ENCODE measurements at regions not wholly inside any gene's neighbourhood (a gene's known extent, or its start where the extent isn't known, plus 50 kb on each side); places are given as distances from the start of the nearest gene placed in this dataset.
"Not testable (repeated sequence)": the region's sequence is repeated elsewhere in the genome, so short reads cannot be mapped to it uniquely, and the experiment has no call there.

GRCh38 chr13:31522396-31522795, 216.9 kb upstream of the RXFP2 start:
- DNase-seq = no peak

DNA sequence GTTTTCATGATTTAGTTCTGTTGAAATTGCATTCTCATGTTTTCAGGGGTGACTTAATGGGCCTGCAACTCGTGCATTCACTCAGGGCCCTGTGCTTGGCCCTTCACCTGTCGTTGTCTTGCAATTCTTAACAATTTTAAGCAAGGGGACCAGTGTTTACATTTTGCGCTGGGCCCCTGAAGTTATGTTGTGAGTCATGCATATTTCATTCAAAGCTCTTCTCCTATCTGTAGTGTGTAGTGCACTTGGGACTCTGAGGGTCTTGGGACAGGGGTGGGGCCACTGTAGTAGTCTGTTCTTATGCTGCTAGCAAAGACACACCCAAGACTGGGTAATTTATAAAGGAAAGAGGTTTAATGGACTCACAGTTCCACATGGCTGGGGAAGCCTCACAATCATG, 211.2 kb upstream of the RXFP2 start:
- DNase-seq = no peak

DNA sequence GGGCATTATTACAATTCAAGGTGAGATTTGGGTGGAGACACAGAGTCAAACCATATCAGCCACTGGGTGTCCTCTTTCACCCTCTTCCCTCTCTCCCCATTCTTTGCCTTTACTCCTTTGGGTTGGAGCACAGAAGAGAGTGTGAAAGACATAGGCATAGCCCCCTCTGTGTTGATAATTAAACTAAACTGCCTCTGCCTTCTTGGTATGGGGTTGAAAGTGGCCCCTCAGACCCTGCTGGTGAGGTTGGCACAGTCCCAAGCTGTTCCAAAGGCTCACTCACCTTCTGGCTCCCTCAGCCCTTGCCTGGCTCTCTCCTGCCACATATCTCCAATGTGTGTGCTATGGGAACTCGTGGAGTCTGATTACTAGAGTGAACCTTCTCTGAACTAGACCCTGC, 210.6 kb upstream of the RXFP2 start:
- DNase-seq = no peak

- DNase-seq = no peak
These were observed 208.4 kb upstream of the RXFP2 start for GRCh38 chr13:31530922-31531321.

DNA sequence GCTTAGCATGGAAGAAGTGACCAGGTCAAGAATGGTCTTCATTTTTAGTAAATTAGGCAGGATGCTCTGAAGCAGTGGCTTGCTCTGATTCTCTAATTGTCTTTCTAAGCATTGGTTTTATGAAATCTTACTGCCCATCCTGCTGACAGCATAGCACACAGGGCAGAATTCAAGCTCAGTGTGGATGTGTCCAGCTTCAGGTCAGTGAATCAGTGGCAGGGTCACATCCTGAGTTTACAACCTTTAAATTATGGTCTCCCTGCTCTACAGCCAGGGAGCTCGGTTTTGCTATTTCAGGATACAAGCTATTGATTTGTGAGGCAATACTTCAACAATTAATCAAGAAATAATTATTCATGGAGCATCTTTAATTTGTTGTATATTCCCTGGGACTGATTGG, 202.3 kb upstream of the RXFP2 start:
- no peak for DNase-seq

DNA sequence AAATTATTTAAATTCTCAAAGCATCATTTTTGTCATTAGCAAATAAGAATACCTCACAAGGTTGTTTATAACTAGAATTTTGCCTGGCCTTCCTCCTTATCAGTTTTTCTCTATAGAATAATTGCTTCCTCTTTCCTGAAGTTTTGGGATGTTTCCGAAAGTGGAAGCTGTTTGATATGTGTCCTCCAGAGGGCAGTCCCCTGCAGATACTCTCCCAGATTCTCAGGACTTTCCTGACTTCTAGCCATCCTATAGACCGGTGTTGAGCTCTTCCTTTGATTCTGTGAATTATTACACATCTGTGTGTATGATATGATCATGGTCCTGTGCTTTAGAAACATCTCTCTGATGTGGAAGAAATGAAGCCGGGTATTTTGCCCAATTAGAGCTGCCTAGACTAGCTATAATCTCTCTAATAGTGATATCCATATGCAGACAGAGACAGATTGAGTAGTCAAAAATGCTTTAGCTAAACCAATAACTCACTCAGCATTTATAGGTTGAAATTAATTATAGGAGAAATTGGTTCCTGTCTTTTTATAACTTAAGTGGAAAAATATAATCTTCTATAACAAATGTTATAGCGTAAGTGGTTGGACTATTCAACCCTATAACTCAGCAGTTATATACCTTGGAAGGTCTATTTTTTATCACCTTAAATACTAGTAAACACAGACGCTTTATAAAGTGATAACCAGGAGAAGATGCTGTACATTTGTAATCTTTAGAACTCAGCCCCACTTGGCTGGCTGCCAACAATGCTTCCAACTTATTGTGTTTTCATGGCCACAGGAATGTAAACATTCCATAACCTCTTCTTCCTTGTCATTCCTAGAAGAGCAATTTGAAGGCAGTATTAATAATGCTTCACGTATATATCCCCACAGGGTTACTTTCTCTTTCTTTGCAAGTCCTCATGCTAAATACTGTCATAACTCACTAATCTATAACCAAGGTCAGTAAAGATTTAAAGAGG, 201.0 kb upstream of the RXFP2 start:
- DNase-seq = peak; percentile 84

DNA sequence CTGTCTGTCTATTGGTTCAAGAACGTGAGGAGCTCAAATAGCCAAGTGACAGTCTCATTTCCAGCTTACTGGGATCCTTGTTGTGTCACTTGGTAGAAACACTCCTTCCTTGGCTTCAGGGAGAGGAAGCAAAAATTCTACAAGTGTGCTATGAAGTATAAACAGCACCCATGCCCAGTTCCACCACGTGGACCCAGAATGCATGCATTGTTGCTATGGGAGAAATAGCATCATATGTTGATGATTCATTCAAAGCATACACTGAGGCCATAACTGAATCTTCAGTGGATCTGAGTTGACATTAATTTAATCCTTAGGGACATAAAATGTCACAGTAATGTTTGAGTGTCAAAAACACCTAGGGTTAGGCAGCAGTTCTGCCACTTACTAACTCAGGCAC, 199.0 kb upstream of the RXFP2 start:
- DNase-seq = no peak

GRCh38 chr13:31543190-31543589, 196.1 kb upstream of the RXFP2 start:
- no peak for DNase-seq

DNA sequence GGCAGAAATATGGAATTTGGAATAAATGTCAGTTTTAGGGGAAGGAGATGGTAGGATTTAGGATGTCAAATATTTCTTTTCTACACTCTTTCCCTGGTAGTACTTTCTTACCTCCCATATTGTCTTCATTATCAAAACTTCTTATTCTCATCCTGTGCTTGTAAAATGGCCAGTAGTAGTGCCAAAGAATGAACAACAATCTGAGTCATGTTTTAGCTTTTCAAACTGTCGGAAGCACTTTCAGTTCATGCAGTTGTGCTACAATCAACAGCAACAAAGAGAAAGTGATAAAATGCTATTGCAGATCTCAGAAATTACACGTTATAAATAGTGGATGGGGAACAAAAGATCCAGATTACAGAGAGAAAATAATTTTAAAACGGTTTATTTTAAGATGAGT, 193.7 kb upstream of the RXFP2 start:
- DNase-seq = peak; percentile 16

GRCh38 chr13:31556376-31556775, 182.9 kb upstream of the RXFP2 start:
- peak; percentile 80 for DNase-seq

GRCh38 chr13:31584221-31584620, 155.1 kb upstream of the RXFP2 start:
- not testable (repeated sequence) for DNase-seq

GRCh38 chr13:31587698-31588266, 151.5 kb upstream of the RXFP2 start:
- DNase-seq = peak; percentile 50

GRCh38 chr13:31588316-31588715, 151.0 kb upstream of the RXFP2 start:
- no peak for DNase-seq

GRCh38 chr13:31588893-31589292, 150.4 kb upstream of the RXFP2 start:
- DNase-seq = no peak

DNA sequence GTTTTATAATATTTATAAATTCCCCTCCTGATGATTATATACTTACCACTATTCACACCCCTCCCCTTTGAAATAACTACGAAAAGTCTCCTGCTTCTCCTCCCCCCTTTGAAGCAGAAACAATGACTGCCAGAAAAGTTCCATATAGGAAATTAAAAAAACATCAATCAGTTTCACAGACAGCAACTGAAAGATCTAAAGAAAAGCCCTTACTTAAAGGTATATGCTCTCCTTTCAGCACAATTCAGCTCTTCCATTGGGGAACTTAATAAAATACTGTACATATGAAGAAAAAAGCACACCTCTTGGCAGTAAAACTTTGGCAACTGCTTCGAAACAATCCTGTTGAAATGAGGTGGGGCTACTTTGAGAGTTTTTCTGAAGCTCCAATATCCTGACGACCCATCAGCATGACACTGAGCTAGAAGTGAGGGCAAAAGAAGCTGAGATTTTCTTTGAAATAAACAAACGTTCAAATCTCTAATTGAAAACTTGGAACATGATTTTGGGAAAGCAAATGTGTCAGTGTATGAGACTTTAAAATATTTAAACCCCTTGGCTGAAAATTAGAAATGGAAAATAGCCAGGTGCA, 147.6 kb upstream of the RXFP2 start:
- no peak for DNase-seq

- DNase-seq = no peak
These were observed 145.3 kb upstream of the RXFP2 start for GRCh38 chr13:31594056-31594455.

GRCh38 chr13:31595563-31595962, 143.8 kb upstream of the RXFP2 start:
- DNase-seq = peak; percentile 56

- DNase-seq = no peak
These were observed 140.3 kb upstream of the RXFP2 start for GRCh38 chr13:31598990-31599389.

- DNase-seq = peak; percentile 35
These were observed 134.1 kb upstream of the RXFP2 start for GRCh38 chr13:31605076-31605860.

DNA sequence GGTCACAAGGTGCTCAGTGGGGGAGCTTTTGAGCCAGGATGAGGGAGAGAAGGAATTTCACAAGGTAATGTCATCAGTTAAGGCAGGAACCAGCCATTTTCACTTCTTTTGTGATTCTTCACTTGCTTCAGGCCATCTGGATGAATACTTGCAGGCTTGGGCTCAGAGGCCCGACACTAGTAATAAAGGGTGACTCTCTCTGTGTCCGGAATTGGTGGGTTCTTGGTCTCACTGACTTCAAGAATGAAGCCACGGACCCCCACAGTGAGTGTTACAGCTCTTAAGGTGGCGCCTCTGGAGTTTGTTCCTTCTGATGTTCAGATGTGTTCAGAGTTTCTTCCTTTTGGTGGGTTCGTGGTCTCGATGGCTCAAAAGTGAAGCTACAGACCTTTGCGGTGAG, 131.8 kb upstream of the RXFP2 start:
- DNase-seq = not testable (repeated sequence)

GRCh38 chr13:31608780-31609179, 130.5 kb upstream of the RXFP2 start:
- DNase-seq = not testable (repeated sequence)

- no peak for DNase-seq
These were observed 128.9 kb upstream of the RXFP2 start for GRCh38 chr13:31610270-31610998.
